ENCODE measurements at regions not wholly inside any gene's neighbourhood (a gene's known extent, or its start where the extent isn't known, plus 50 kb on each side); places are given as distances from the start of the nearest gene placed in this dataset.

- peak; percentile 77 for DNase-seq
Observed at GRCh38 chr12:42786400-42787148, 197.0 kb upstream of the PRICKLE1 start.

GRCh38 chr12:42785944-42786343 is 196.4 kb upstream of the PRICKLE1 start:
- no peak for DNase-seq

- DNase-seq = no peak
Observed at GRCh38 chr12:42780671-42781070, 191.1 kb upstream of the PRICKLE1 start.

- DNase-seq = no peak
Observed at GRCh38 chr12:42779186-42779859, 189.8 kb upstream of the PRICKLE1 start.

GRCh38 chr12:42776396-42776795 is 186.8 kb upstream of the PRICKLE1 start:
- DNase-seq = peak; percentile 83

GRCh38 chr12:42774238-42774637 is 184.7 kb upstream of the PRICKLE1 start:
- DNase-seq = no peak

- DNase-seq = no peak
Observed at GRCh38 chr12:42770261-42770660, 180.7 kb upstream of the PRICKLE1 start.

GRCh38 chr12:42769455-42769854 is 179.9 kb upstream of the PRICKLE1 start:
- DNase-seq = no peak

- DNase-seq = no peak
Observed at GRCh38 chr12:42767998-42768397, 178.5 kb upstream of the PRICKLE1 start.

GRCh38 chr12:42767326-42767954 is 177.9 kb upstream of the PRICKLE1 start:
- no peak for DNase-seq

- DNase-seq = no peak
Observed at GRCh38 chr12:42766754-42767153, 177.2 kb upstream of the PRICKLE1 start.

- no peak for DNase-seq
Observed at GRCh38 chr12:42766026-42766425, 176.5 kb upstream of the PRICKLE1 start.

GRCh38 chr12:42763682-42764081 is 174.1 kb upstream of the PRICKLE1 start:
- DNase-seq = no peak

- no peak for DNase-seq
Observed at GRCh38 chr12:42762395-42762925, 172.9 kb upstream of the PRICKLE1 start.

- no peak for DNase-seq
Observed at GRCh38 chr12:42761601-42762350, 172.2 kb upstream of the PRICKLE1 start.

- DNase-seq = no peak
Observed at GRCh38 chr12:42761086-42761485, 171.5 kb upstream of the PRICKLE1 start.

- no peak for DNase-seq
Observed at GRCh38 chr12:42760550-42760949, 171.0 kb upstream of the PRICKLE1 start.

GRCh38 chr12:42759622-42760273 is 170.2 kb upstream of the PRICKLE1 start:
- DNase-seq = no peak

- no peak for DNase-seq
Observed at GRCh38 chr12:42758806-42759205, 169.3 kb upstream of the PRICKLE1 start.

- DNase-seq = no peak
Observed at GRCh38 chr12:42757624-42758119, 168.1 kb upstream of the PRICKLE1 start.

GRCh38 chr12:42756841-42757623 is 167.5 kb upstream of the PRICKLE1 start:
- DNase-seq = peak; percentile 99

Measured in islet precursor cell (in vitro differentiated cells).